ENCODE measurements at regions not wholly inside any gene's neighbourhood (a gene's known extent, or its start where the extent isn't known, plus 50 kb on each side); places are given as distances from the start of the nearest gene placed in this dataset.
"Not testable (repeated sequence)": the region's sequence is repeated elsewhere in the genome, so short reads cannot be mapped to it uniquely, and the experiment has no call there.

DNA sequence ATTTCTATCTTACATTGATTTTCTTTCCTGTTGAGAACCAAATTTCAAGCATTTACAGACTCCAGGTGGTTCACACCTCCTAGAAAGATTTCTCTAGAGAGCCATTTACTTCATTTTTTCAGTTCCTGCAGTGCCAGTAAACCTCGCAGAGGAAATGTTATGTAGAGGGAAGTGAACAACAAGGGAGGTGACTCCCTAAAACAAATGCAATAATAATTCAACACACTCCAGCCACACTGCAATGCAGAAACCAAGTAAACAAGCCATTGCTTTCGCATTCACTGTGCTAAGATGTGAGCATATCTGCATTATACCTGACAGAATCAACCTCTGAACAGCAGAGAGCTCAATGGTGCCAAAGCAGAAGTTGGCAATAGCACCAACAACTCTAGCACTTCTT, 215.1 kb downstream of the RBM26 start:
- no peak for FAIRE-seq
- DNase-seq (ENCODE audit: insufficient read length, low spot score): no peak

GRCh38 chr13:79187917-79188690, 218.0 kb downstream of the RBM26 start:
- FAIRE-seq (no peak), DNase-seq (ENCODE audit: insufficient read length, low spot score) (no peak)

DNA sequence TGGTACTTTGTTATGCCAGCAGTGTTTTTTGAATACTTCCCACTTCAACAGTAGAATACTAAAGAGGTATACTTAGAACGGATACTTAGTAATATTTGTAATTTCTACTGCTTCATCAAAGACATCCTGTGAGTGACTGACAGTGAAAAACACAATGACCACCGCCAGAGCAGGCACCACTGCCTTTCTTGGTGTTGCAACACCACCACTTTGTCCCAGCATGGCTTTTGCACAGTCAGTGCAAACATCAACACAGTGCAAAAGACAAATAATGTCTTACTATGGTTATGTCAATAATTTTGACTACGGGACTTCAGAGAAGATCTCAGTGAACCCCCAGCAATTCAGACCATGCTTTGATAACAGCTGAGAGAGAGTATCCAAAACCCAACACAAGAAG, 220.5 kb downstream of the RBM26 start:
- no peak for DNase-seq (ENCODE audit: insufficient read length, low spot score)
- FAIRE-seq: no peak

DNA sequence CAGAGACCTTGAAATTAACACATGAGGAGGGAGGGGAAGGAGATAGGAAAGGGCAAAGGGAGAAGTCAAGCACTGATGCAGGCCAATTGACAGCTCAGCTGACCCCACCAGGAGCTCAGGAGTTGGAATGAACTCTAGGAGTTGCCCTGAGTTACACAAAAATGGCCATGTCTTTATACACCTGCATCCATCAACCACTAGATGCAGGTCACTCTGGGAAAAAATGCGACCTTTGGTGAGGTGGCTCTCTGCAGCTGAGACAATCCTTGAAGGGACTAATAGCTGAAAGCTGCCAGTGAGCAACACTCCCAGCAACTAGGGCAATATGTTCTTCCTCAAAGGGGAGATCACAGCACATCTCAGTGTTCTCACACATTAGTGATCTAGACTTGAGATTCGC, 222.8 kb downstream of the RBM26 start:
- DNase-seq (ENCODE audit: insufficient read length, low spot score) (no peak), FAIRE-seq (no peak)

DNA sequence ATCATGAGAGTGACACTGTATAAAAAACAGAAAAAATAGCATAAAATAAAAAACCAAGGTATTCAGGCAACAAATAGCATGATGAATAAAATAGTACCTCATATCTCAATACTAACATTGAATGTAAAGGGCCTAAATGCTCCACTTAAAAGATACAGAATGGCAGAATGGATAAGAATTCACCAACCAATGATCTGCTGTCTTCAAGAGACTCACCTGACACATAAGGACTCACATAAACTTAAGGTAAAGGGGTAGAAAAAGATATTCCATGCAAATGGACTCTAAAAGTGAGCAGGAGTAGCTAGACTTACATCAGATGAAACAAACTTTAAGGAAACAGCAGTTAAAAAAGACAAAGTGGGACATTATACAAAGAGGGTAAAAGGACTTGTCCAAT, 232.4 kb downstream of the RBM26 start:
- FAIRE-seq; DNase-seq (ENCODE audit: insufficient read length, low spot score): not testable (repeated sequence)

GRCh38 chr13:79172924-79173323, 233.1 kb downstream of the RBM26 start:
- DNase-seq (ENCODE audit: insufficient read length, low spot score); FAIRE-seq: not testable (repeated sequence)

- FAIRE-seq (no peak), DNase-seq (ENCODE audit: insufficient read length, low spot score) (no peak)
Measured at GRCh38 chr13:79171141-79172061, 234.7 kb downstream of the RBM26 start.

DNA sequence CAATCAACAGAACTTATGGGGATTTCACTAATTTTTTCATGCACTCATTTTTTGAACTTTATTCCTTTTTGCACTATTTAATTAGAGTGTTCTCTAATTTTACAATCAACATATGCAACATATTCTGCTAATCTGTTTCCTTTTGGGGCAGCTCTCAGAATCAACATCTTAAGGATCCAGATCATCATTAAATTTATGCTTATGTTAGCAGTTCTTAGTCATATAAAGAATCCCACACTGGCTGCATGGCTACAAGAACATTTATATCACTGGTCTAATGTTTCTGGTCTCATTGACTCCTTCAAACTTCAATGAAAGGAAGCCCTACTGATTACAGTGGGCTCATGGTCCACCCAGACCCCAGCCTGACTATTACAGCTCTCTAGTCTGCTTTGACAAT, 245.2 kb downstream of the RBM26 start:
- no peak for DNase-seq (ENCODE audit: insufficient read length, low spot score)
- FAIRE-seq: no peak

GRCh38 chr13:79155883-79156282, 250.2 kb downstream of the RBM26 start:
- DNase-seq (ENCODE audit: insufficient read length, low spot score): no peak
- FAIRE-seq: no peak

DNA sequence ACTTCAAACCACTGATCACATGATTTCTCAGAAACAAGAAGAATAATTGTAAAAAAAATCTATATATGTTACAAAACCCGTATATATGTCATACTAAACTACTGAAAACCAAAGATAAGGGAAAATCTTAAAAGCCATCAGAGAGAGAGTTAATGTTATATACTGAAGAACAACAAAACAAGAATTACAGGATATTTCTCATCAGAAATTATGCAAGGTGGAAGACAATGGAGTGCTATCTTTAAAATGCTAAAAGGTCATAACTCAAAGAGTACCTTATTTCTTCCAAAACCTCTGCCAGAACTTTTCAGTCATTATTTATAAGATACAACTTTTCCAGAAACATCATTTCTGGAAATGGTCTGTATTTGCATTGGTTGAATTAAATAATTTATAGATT, 256.8 kb downstream of the RBM26 start:
- FAIRE-seq (no peak), DNase-seq (ENCODE audit: insufficient read length, low spot score) (no peak)

DNA sequence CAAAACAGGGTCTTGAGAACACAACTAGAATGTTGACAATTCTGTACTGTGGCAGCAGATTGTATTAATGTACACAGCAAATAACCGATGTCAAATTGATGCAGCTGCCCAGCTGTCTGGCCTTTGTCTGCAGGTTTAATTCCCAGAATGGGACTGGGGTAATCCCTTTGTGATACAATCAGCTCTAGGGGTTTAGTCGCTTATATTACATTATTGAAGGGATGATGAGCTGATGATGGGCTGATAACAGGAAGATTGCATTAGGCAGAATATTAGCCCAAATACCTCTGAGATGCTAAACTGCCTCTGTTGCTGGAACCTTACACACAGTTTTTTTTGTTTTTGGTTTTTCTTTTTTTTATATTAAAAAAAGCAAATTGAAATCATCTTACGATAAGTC, 265.0 kb downstream of the RBM26 start:
- DNase-seq (ENCODE audit: insufficient read length, low spot score) (no peak), FAIRE-seq (no peak)

DNA sequence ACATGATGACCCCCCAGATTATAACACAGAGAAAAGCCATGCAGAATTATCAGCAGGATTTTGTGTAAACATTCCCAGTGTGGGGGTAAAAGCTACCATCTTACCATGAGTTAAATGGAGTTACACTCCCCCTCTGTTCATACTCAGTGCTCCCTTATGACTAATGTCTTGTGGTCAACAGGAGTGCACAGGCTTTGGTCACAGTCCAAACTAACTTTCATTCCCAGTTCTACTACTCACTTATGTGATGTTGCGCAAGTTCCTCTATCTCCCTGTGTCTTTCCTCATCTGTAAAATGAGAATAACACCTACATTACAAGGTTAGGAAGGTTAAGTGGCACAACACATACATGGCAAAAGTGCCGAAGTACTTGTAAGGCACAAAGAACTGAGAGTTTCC, 277.9 kb downstream of the RBM26 start:
- FAIRE-seq (no peak), DNase-seq (ENCODE audit: insufficient read length, low spot score) (peak; percentile 2)

DNA sequence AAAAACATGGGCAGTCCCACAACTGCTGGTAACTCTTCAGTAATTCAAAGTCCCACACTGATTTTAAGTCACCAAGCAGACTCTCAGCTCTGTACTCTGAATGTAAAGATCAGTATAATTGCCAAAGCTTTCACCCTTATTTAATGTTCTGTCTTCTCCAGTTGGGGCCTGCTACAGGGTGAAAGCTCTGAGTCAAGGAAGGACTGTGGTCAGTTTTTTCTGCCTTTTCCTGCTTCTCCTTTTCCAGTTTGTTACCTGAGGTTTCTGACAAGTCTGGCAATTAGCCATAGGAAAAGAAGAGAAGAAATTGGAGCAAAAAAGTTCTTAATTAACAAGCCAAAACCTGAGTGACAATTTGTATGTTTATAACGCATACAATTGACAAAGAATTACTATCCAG, 279.3 kb downstream of the RBM26 start:
- DNase-seq (ENCODE audit: insufficient read length, low spot score): no peak
- no peak for FAIRE-seq

DNA sequence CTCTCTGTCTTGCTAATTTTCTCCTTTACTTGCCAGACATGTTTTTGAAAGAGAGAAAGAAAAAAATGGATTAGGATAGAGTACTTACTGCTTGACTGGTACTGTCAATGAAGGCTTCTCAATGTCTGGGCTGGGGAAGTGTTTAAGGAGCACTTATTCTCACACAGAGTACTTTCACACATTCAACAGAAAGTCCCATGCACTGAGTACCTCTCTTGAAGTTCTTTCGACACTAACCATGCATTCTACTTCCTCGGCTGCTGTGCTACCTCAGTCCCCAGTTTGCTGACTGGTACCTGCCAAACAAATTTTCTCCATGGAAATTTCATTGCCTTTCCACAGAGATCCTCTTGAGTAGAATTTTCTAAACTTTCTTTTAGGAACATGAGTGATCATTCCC, 281.9 kb downstream of the RBM26 start:
- DNase-seq (ENCODE audit: insufficient read length, low spot score) (no peak), FAIRE-seq (no peak)

- no peak for DNase-seq (ENCODE audit: insufficient read length, low spot score)
Measured at GRCh38 chr13:79121286-79121685, 284.8 kb downstream of the RBM26 start.

DNA sequence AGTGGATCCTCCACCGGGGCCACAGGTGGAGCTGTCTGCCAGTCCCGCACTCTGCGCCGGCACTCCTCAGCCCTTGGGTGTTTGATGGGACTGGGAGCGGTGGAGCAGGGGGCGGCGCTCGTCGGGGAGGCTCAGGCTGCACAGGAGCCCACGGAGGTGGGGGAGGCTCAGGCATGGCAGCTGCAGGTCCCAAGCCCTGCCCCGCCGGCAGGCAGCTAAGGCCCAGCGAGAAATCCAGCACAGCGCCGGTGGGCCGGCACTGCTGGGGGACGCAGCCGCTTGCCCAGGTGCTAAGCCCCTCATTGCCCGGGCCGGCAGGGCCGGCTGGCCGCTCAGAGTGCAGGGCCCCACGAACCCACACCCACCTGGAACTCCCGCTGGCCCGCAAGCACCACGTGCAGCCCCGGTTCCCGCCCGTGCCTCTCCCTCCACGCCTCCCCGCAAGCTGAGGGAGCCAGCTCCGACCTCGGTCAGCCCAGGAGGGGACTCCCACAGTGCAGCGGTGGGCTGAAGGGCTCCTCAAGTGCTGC, 286.4 kb downstream of the RBM26 start:
- DNase-seq (ENCODE audit: insufficient read length, low spot score) (no peak), FAIRE-seq (no peak)

More at GRCh38 chr13:79121286-79121685, 284.8 kb downstream of the RBM26 start:
- FAIRE-seq: no peak

GRCh38 chr13:79112016-79112415, 294.0 kb downstream of the RBM26 start:
- FAIRE-seq: no peak

DNA sequence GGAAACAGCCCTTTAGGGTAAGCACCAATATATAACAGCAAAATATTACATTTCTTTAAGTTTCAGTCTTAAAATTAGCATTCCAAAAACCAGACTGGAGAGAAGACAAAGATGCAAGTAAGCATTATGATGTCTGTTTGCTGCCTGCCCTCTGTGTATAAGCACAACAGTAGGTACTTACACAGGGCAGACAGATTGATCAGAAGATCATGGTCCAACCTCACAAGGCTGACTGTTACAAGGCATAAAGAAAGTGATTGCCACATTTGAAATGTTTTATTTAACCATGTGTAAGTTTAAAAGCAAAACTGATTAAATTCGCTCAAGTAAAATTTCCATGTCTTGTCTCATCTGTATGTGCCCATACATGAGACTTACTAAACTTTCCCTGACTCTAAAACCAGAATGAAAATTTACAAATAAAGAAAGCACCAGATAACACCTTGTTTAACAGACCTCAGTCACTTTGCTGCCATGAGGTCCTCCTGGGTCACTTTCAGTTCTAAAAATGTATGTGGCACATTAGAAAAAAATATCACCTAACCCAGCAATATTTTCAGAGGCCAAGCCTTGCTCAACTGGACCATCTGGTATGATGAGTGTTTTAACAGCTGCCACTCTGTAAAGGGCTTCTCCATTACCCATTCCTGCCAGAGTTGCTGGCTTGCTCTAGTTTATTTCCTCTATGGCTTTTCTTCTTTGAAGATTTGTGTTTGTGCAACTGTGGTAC, 297.0 kb downstream of the RBM26 start:
- DNase-seq (ENCODE audit: insufficient read length, low spot score) (no peak), FAIRE-seq (no peak)

More at GRCh38 chr13:79112016-79112415, 294.0 kb downstream of the RBM26 start:
- DNase-seq (ENCODE audit: insufficient read length, low spot score): no peak

GRCh38 chr13:79098596-79098995, 307.5 kb downstream of the RBM26 start:
- no peak for FAIRE-seq
- DNase-seq (ENCODE audit: insufficient read length, low spot score): no peak

- DNase-seq (ENCODE audit: insufficient read length, low spot score) (no peak), FAIRE-seq (no peak)
Measured at GRCh38 chr13:79097201-79097600, 308.9 kb downstream of the RBM26 start.

GRCh38 chr13:79096099-79096498, 310.0 kb downstream of the RBM26 start:
- FAIRE-seq (no peak), DNase-seq (ENCODE audit: insufficient read length, low spot score) (no peak)
